ENCODE measurements at regions not wholly inside any gene's neighbourhood (a gene's known extent, or its start where the extent isn't known, plus 50 kb on each side); places are given as distances from the start of the nearest gene placed in this dataset.

DNA sequence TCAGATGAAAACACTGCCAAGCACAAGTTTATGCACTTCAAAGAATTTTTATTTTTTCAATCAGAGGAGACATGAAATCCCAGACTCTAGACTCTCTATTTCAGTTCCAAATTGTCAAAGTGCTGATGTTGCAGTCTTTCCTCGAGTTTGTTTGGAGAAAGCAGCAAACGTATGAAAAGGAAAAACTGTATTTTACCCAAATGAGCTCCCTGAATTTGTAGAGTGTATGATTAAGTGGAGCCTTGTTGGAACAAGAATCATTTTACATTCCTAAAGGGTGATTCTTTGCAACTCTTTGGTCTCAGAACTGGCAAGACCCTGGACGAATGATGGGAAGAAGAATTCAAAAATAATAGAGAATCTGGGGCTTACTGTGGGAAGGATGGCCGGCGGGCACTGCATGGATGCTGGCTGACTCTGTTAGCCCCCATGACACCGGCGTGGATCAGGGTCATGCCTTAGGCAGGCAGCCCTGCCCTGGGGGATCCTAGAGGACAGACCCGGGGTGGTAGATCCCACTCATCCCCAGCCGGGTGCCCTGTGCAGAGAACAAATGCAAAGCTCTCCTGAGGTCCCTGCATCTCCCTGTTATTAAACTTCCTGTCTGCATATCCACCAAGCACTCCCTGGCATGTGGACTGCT is 207.4 kb downstream of the FNDC1 start:
- Histone ChIP-seq H3K4me3 (no peak overlapping the region), H3K27me3 (ENCODE audit: control insufficient read depth in 3 of 3, insufficient read depth in 3 of 3, low read length in 2 of 3) (no peaks in the 10 kb centered on the region), H3K9me3 (ENCODE audit: control insufficient read depth in 4 of 4, insufficient read depth in 3 of 4, low read length in 3 of 4) (peaks cover 0 to 2% (median 0%) of the 10 kb centered on the region in 4 donors), H3K9ac (ENCODE audit: insufficient read depth in 1 of 2, low read length in 2 of 2) (no peak overlapping the region), H3K36me3 (ENCODE audit: control insufficient read depth in 4 of 4, insufficient read depth in 4 of 4, low read length in 4 of 4) (no peaks in the 10 kb centered on the region), H3K27ac (ENCODE audit: low read depth in 1 of 2, low read length in 1 of 2) (no peak overlapping the region), H3K4me1 (ENCODE audit: control insufficient read depth in 5 of 5, insufficient read depth in 5 of 5, low read length in 5 of 5) (peaks cover 0 to 17% (median 0%) of the 10 kb centered on the region in 5 donors)
- peak in 2 of 3 donors; percentile 58 for DNase-seq
- WGBS, 2 donors: 66 to 84% methylated on average over 9 of the region's 9 CpGs
- ATAC-seq (ENCODE audit: insufficient read depth, low FRiP score): no peak
- TF ChIP-seq, protein P1, sequence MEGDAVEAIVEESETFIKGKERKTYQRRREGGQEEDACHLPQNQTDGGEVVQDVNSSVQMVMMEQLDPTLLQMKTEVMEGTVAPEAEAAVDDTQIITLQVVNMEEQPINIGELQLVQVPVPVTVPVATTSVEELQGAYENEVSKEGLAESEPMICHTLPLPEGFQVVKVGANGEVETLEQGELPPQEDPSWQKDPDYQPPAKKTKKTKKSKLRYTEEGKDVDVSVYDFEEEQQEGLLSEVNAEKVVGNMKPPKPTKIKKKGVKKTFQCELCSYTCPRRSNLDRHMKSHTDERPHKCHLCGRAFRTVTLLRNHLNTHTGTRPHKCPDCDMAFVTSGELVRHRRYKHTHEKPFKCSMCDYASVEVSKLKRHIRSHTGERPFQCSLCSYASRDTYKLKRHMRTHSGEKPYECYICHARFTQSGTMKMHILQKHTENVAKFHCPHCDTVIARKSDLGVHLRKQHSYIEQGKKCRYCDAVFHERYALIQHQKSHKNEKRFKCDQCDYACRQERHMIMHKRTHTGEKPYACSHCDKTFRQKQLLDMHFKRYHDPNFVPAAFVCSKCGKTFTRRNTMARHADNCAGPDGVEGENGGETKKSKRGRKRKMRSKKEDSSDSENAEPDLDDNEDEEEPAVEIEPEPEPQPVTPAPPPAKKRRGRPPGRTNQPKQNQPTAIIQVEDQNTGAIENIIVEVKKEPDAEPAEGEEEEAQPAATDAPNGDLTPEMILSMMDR (IDR thresholded peaks at IDR 0.05; ENCODE audit: control extremely low read depth, extremely low read depth): no peak

GRCh38 chr6:159375014-159375413 is 205.8 kb downstream of the FNDC1 start:
- Histone ChIP-seq H3K4me1 (ENCODE audit: control insufficient read depth in 5 of 5, insufficient read depth in 5 of 5, low read length in 5 of 5) (peaks cover 0 to 17% (median 0%) of the 10 kb centered on the region in 5 donors), H3K9me3 (ENCODE audit: control insufficient read depth in 4 of 4, insufficient read depth in 3 of 4, low read length in 3 of 4) (peaks cover 0 to 6% (median 2%) of the 10 kb centered on the region in 4 donors), H3K9ac (ENCODE audit: insufficient read depth in 1 of 2, low read length in 2 of 2) (no peak overlapping the region), H3K27ac (ENCODE audit: low read depth in 1 of 2, low read length in 1 of 2) (no peak overlapping the region), H3K27me3 (ENCODE audit: control insufficient read depth in 3 of 3, insufficient read depth in 3 of 3, low read length in 2 of 3) (no peaks in the 10 kb centered on the region), H3K36me3 (ENCODE audit: control insufficient read depth in 4 of 4, insufficient read depth in 4 of 4, low read length in 4 of 4) (no peaks in the 10 kb centered on the region), H3K4me3 (no peak overlapping the region)
- no peak for ATAC-seq (ENCODE audit: insufficient read depth, low FRiP score)
- 90 to 93% methylated on average over 19 of the region's 19 CpGs for WGBS, 2 donors
- DNase-seq: no peak
- TF ChIP-seq, protein P1 (IDR thresholded peaks at IDR 0.05; ENCODE audit: control extremely low read depth, extremely low read depth): no peak

DNA sequence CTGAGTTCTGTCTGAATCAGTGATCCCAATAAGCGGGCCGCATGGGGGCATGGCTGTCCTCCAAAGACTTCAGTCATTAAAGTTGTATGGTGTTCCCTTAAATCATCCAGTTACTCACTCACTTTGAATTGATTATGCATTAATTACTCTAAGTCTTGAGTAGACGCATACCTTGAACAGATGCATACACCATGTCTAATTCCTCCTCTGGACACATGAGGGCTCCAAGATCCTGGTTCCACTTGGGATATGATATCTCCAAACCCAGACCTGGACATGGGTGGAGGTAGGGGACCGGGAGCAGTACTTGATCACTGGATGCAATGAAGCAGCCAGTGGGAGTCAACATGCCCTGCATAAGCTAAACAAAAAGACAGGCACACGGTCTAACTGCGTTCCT is 204.5 kb downstream of the FNDC1 start:
- no peak for ATAC-seq (ENCODE audit: insufficient read depth, low FRiP score)
- no peak overlapping the region for H3K27ac ChIP-seq (ENCODE audit: low read depth in 1 of 2, low read length in 1 of 2)
- peaks cover 0 to 12% (median 5%) of the 10 kb centered on the region in 4 donors for H3K9me3 ChIP-seq (ENCODE audit: control insufficient read depth in 4 of 4, insufficient read depth in 3 of 4, low read length in 3 of 4)
- no peaks in the 10 kb centered on the region for H3K27me3 ChIP-seq (ENCODE audit: control insufficient read depth in 3 of 3, insufficient read depth in 3 of 3, low read length in 2 of 3)
- H3K4me1 ChIP-seq (ENCODE audit: control insufficient read depth in 5 of 5, insufficient read depth in 5 of 5, low read length in 5 of 5): peaks cover 0 to 17% (median 0%) of the 10 kb centered on the region in 5 donors
- no peak for DNase-seq
- TF ChIP-seq, protein P1 (IDR thresholded peaks at IDR 0.05; ENCODE audit: control extremely low read depth, extremely low read depth): no peak
- H3K9ac ChIP-seq (ENCODE audit: insufficient read depth in 1 of 2, low read length in 2 of 2): no peak overlapping the region
- WGBS, 2 donors: 91% methylated on average over 6 of the region's 6 CpGs
- H3K36me3 ChIP-seq (ENCODE audit: control insufficient read depth in 4 of 4, insufficient read depth in 4 of 4, low read length in 4 of 4): no peaks in the 10 kb centered on the region
- no peak overlapping the region for H3K4me3 ChIP-seq

DNA sequence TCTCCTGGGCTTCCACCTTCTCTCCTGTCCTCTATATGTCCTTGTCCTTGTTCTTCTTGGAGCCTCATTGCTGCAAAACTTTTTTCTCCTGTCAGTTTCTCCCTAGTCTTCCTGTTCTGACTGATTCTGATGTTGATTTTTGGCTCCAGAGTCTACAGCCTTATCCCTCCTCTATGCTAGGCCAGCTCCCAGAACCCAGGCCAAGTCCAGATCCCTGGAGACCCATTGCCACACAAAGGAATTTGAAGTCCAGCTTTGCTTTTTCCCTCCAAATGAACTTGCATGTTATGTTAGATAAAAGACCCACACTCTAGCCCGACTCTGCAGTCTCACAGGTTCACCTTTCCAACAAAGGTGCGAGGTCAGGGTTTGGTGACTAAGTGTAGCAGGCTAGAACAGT is 203.1 kb downstream of the FNDC1 start:
- Histone ChIP-seq H3K36me3 (ENCODE audit: control insufficient read depth in 4 of 4, insufficient read depth in 4 of 4, low read length in 4 of 4) (no peaks in the 10 kb centered on the region), H3K9me3 (ENCODE audit: control insufficient read depth in 4 of 4, insufficient read depth in 3 of 4, low read length in 3 of 4) (peaks cover 0 to 12% (median 5%) of the 10 kb centered on the region in 4 donors), H3K9ac (ENCODE audit: insufficient read depth in 1 of 2, low read length in 2 of 2) (no peak overlapping the region), H3K4me3 (no peak overlapping the region), H3K27ac (ENCODE audit: low read depth in 1 of 2, low read length in 1 of 2) (no peak overlapping the region), H3K4me1 (ENCODE audit: control insufficient read depth in 5 of 5, insufficient read depth in 5 of 5, low read length in 5 of 5) (peaks cover 0 to 13% (median 0%) of the 10 kb centered on the region in 5 donors), H3K27me3 (ENCODE audit: control insufficient read depth in 3 of 3, insufficient read depth in 3 of 3, low read length in 2 of 3) (no peaks in the 10 kb centered on the region)
- TF ChIP-seq, protein P1 (IDR thresholded peaks at IDR 0.05; ENCODE audit: control extremely low read depth, extremely low read depth): no peak
- ATAC-seq (ENCODE audit: insufficient read depth, low FRiP score): no peak
- DNase-seq: no peak
- WGBS, 2 donors: 76 to 87% methylated on average over 2 of the region's 2 CpGs

Data from lung (tissue), 11 donors.